Activated T-cell treated with anti-CD3 and anti-CD28 coated beads, Interleukin-2, amount 50 U/mL, for 48 hours (primary cell): ENCODE measurements at regions not wholly inside any gene's neighbourhood (a gene's known extent, or its start where the extent isn't known, plus 50 kb on each side); places are given as distances from the start of the nearest gene placed in this dataset.
"Not testable (repeated sequence)": the region's sequence is repeated elsewhere in the genome, so short reads cannot be mapped to it uniquely, and the experiment has no call there.

Experiments used
- DNase-seq, 2 experiments: peaks; one replicate each; pipeline ENCODE4 v3.0.0-alpha.2; 2020

- DNase-seq: no peak
Measured at GRCh38 chr6:106740287-106740686, 110.9 kb downstream of the QRSL1 start.

GRCh38 chr6:106739387-106739786, 110.0 kb downstream of the QRSL1 start:
- DNase-seq: no peak

GRCh38 chr6:106736502-106736901, 107.1 kb downstream of the QRSL1 start:
- no peak for DNase-seq

- DNase-seq: no peak
Measured at GRCh38 chr6:106735828-106736227, 106.5 kb downstream of the QRSL1 start.

GRCh38 chr6:106735136-106735633, 105.8 kb downstream of the QRSL1 start:
- no peak for DNase-seq

- no peak for DNase-seq
Measured at GRCh38 chr6:106733386-106733785, 104.0 kb downstream of the QRSL1 start.

GRCh38 chr6:106732376-106732940, 103.1 kb downstream of the QRSL1 start:
- no peak for DNase-seq

- DNase-seq: no peak
Measured at GRCh38 chr6:106731843-106732160, 102.4 kb downstream of the QRSL1 start.

- no peak for DNase-seq
Measured at GRCh38 chr6:106731144-106731842, 101.9 kb downstream of the QRSL1 start.

- DNase-seq: no peak
Measured at GRCh38 chr6:106730718-106731117, 101.3 kb downstream of the QRSL1 start.

- no peak for DNase-seq
Measured at GRCh38 chr6:106730264-106730663, 100.9 kb downstream of the QRSL1 start.

GRCh38 chr6:106729841-106730240, 100.5 kb downstream of the QRSL1 start:
- no peak for DNase-seq

GRCh38 chr6:106728296-106728870, 99.0 kb downstream of the QRSL1 start:
- DNase-seq: no peak

- no peak for DNase-seq
Measured at GRCh38 chr6:106727480-106728149, 98.2 kb downstream of the QRSL1 start.

- no peak for DNase-seq
Measured at GRCh38 chr6:106724848-106725247, 95.5 kb downstream of the QRSL1 start.

GRCh38 chr6:106724337-106724736, 95.0 kb downstream of the QRSL1 start:
- no peak for DNase-seq

- DNase-seq: not testable (repeated sequence)
Measured at GRCh38 chr6:106723419-106723818, 94.0 kb downstream of the QRSL1 start.

GRCh38 chr6:106721189-106721588, 91.8 kb downstream of the QRSL1 start:
- DNase-seq: not testable (repeated sequence)
